ENCODE measurements at regions not wholly inside any gene's neighbourhood (a gene's known extent, or its start where the extent isn't known, plus 50 kb on each side); places are given as distances from the start of the nearest gene placed in this dataset.

GRCh38 chr6:40894962-40895799 lies 143.8 kb downstream of the UNC5CL start (continued):
- TF ChIP-seq ZNF687 (CRISPR knock-in tag; IDR thresholded peaks at IDR 0.05) (peak; percentile 51), MNT (IDR thresholded peaks at IDR 0.05) (no peak), IKZF4 (CRISPR knock-in tag; IDR thresholded peaks at IDR 0.05; ENCODE audit: borderline replicate concordance, low read depth, not compliant biosample characterization) (no peak), ATRX (CRISPR knock-in tag; IDR thresholded peaks at IDR 0.05; ENCODE audit: borderline replicate concordance) (no peak), KLF12 (CRISPR knock-in tag; IDR thresholded peaks at IDR 0.05; ENCODE audit: borderline replicate concordance) (no peak), ZNF556 (CRISPR knock-in tag; IDR thresholded peaks at IDR 0.05; ENCODE audit: borderline replicate concordance) (no peak), FOSL2 (CRISPR knock-in tag; IDR thresholded peaks at IDR 0.05) (peak; percentile 26; the same call in 1 of the 2 replicates), SOX13 (IDR thresholded peaks at IDR 0.05) (no peak), SOX13 (CRISPR knock-in tag; conservative IDR thresholded peaks at IDR 0.05 in 1 of 2, IDR thresholded peaks at IDR 0.05 in 1 of 2) (peak in 1 of 2 experiments; percentile 20; a peak in 1 of 4 replicates), HOXA5 (CRISPR knock-in tag; IDR thresholded peaks at IDR 0.05) (no peak), CTCF (CRISPR knock-in tag; IDR thresholded peaks at IDR 0.05) (peak; percentile 84), ZNF629 (CRISPR knock-in tag; conservative IDR thresholded peaks at IDR 0.05) (peak; percentile 91), ZNF75D (CRISPR knock-in tag; IDR thresholded peaks at IDR 0.05; ENCODE audit: borderline replicate concordance) (no peak), NFYB (CRISPR knock-in tag; IDR thresholded peaks at IDR 0.05) (no peak), RBFOX2 (IDR thresholded peaks at IDR 0.05; ENCODE audit: low read depth, low read length) (no peak), ZSCAN25 (CRISPR knock-in tag; IDR thresholded peaks at IDR 0.05) (no peak), ZNF12 (CRISPR knock-in tag; IDR thresholded peaks at IDR 0.05) (no peak), ARID2 (CRISPR knock-in tag; IDR thresholded peaks at IDR 0.05; ENCODE audit: borderline replicate concordance) (no peak), ZNF17 (CRISPR knock-in tag; IDR thresholded peaks at IDR 0.05) (no peak), ZNF567 (CRISPR knock-in tag; IDR thresholded peaks at IDR 0.05; ENCODE audit: borderline replicate concordance) (no peak)
